Renal cortex interstitium (tissue), 11 donors: ENCODE measurements at regions not wholly inside any gene's neighbourhood (a gene's known extent, or its start where the extent isn't known, plus 50 kb on each side); places are given as distances from the start of the nearest gene placed in this dataset.
"Not testable (repeated sequence)": the region's sequence is repeated elsewhere in the genome, so short reads cannot be mapped to it uniquely, and the experiment has no call there.

Experiments
- DNase-seq, 11 donors: peaks; one replicate each; pipeline ENCODE4 v3.0.0-alpha.2; 2013; ENCODE audit warnings: low read depth in 9 of 11, low spot score in 4 of 11; ENCODE audit errors: extremely low read depth in 1 of 11

DNA sequence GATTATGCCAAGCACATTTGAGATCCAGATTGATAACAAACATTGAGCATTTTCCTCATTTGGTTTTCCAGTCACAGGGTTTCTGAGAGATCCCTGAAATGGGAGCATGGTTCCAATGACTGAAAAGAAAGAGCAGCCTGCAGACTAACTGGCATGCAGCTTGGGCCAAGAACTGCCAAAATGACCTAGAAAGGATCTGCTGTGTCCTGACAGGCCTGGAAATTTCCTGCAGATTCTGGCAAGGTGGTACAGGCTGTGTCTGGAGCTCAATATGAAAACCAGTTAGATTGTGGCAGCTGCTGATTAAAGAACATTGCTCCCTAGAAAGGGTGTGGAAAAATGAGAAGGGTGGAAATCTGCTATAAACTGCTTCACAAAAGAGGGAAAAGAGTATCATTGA lies 417.3 kb downstream of the IPO8 start:
- no peak for DNase-seq

DNA sequence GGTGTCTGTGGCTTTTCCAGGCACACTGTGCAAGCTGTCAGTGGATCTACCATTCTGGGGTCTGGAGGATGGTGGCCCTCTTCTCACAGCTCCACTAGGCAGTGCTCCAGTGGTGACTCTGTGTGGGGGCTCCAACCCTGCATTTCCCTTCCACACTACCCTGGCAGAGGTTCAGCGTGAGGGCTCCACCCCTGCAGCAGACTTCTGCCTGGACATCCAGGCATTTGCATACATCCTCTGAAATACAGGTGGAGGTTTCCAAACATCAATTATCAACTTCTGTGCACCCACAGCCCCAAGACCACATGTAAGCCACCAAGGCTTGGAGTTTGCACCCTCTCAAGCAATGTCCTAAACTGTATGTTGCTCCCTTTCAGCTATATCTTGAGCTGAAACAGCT lies 423.2 kb downstream of the IPO8 start:
- not testable (repeated sequence) for DNase-seq

GRCh38 chr12:30269496-30269895 lies 426.2 kb downstream of the IPO8 start:
- DNase-seq = peak in 1 of 11 donors; percentile 5

DNA sequence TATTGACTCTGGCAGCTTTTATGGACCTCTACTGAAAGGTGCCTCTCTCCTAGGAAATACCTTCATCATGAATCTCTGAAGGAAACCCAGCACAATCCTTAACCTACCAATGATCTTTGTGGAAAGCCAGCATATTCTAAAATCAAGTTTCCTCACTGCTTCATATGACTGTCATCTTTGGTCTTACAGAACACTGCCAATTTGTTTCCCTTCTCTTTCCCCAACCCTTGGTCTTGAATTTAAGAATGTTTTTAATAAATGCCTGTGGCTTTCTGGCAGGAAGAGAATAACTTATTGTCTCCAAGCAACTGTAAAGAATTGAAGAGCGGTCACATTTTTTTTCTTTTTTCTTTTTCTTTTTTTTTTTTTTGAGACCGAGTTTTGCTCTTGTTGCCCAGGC lies 427.6 kb downstream of the IPO8 start:
- DNase-seq = no peak

- no peak for DNase-seq
Measured at GRCh38 chr12:30263434-30263833, 432.2 kb downstream of the IPO8 start.

DNA sequence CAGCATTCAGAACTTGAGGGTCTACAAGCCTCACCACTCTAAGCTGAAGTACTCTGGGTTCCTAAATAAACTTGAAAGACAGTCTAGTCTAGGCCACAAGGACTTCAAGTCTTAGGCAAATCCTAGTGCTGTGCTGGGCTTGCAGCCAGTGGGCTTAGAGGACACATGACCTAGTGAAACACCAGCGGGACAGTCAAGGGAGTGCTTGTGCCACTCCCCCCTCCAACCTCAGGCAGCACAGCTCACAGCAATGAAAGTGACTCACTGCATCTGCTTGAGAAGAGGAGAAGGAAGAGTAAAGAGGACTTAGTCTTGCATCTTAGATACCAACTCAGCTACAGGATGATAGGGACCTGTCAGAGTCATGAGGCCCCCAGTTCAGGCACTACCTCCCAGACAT lies 438.1 kb downstream of the IPO8 start:
- DNase-seq = no peak

GRCh38 chr12:30251546-30251945 lies 444.1 kb downstream of the IPO8 start:
- no peak for DNase-seq

DNA sequence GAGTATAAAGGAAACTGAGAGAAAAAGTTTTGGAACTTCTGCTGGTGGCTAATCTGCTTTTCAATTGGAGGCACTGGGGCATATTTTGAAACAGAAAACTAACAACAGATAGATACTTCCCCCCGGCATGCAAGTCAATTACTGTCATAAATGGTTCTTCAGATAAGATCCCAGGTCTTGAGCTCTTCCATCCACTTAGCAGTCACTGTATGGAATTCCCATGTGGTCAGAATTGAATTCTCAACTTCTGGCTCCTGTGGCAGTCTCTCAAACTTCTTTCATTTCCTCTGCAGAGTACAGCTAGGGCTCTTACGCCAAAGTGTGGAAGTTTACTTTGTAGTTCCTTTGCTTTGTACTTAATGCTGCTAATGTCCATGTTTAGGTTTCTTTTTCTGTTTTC lies 452.2 kb downstream of the IPO8 start:
- no peak for DNase-seq

- no peak for DNase-seq
Measured at GRCh38 chr12:30219047-30219446, 435.3 kb upstream of the TMTC1 start.

GRCh38 chr12:30218073-30218472 lies 434.3 kb upstream of the TMTC1 start:
- no peak for DNase-seq

DNA sequence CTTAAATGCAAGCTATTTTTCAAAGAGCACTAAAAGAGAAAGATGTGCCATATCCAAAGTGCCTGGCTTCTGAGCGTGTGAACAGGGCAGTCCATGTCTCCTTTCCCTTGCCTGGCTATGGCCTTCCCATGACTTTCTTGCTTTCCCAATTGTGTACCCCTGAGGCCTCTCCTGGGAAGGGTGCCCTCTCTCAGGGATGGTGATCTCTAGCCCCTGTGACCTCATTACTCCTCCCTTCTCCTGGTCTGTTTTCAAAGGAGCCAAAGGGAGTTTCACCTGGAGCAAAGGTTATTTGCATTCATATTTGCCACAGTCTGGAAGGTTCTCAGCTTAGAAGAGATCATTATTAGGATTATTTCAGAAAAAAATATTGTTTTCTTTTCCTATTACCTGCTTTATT lies 429.4 kb upstream of the TMTC1 start:
- no peak for DNase-seq

DNA sequence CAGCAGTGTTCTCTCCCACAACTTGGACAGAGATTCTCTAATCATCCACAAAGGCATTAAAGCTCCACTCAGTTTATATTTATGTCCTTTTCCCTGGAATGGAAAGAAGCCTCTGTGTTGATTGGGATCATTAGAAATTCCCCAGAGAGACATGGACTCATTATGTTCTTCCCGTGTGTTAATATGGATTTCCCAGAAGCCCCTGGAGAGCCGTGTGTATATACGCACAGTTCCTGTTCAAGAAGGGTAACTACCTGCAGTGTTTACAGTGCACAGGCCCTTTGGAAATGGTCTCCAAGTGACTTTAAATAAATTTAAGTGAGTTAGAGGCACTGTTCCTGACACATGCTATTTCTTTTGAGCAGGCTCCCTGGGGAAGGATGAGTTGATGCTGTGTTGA lies 428.0 kb upstream of the TMTC1 start:
- DNase-seq = no peak

DNA sequence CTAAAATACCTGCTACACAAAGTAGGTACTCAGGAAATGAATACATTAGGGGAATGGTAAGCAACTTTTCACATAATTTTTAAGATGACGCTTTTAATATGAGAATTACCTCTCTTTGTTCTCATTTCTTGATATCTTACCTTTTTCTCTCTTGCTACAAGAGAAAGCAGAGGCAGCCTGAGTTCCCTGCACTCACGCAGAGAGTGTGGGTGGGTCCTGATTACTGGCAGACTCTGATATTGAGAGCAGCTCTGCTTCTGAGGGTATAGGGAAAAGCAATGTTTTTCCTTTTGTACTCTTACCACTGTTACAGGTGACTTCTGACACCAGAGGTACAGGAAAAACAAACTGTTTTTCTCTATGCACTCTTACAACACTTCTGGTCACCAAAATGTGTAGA lies 420.2 kb upstream of the TMTC1 start:
- DNase-seq = no peak

DNA sequence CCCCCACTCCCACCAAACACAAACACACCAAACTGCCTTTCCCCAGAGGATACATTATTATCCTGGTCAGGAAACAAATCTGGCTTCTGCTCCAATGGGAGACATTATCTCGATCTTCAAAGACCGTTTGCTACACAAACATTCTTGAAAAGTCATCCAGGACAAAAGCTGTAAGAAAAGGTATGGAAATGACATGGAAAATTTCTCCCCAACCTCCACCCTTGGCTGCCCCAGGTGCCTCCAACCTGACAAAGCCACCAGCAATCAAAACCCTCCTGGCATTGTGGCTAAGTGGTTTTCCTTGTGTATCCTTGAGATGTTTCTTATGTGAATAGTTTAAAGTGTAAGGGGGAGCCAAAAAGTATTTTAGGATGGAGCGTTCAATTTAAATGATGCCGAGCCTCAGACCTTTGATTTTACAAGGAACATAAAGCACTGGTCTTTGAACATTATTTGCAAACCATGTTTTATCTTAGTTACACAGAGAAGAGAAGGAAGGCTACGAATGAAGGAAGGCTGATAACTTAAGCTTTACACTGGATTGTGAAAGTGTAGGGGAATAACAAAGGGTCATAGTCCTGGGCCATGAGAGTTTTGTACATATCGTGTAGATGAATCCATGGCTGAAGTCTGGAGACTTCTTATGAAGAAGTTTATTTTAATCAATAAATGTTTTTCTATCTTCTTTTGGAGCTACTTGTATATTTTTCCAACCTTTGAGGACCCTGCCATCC lies 418.9 kb upstream of the TMTC1 start:
- no peak for DNase-seq

DNA sequence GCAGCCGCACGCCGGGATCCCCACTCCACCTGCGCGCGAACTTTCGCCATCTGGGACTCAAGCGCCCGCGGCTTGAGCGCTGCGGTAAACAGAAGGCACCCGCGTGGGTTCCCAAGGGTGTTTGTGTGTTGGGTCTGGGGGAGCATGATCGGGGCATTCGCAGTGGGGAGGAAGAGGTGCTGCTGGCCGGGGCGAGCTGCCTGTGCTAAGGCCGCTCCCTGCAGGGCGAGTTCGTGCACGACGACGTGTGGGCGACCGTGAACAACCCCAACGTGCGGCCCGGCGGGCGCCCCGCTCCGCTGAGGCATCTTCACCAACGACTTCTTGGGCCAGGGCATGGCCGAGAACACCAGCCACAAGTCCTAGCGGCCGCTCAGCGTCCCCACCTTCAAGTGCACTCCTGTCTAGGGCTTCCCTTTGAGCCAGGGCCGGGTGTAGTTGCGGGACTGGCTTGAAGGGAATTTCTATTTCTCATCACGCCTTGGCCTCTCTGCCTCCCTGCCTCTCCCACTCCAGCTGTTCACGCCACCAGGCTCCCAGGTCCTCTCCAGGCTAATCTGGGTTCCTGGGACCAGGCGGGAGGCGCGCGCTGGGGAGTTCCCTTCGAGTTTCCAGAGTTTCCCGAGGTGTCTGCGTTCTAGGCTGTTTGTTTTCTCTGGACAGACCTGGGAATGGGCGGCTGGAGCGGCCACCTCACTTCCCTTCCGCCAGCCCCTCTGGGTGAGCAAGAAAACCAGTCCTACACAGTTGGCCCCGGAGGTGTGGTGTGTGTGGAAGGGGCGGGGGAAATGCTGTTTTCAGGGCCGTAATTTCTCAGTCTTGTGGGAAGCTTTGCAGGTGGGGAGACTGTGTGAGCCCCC lies 417.8 kb upstream of the TMTC1 start:
- no peak for DNase-seq

- no peak for DNase-seq
Measured at GRCh38 chr12:30200864-30201263, 417.1 kb upstream of the TMTC1 start.

- no peak for DNase-seq
Measured at GRCh38 chr12:30197392-30198057, 413.8 kb upstream of the TMTC1 start.

DNA sequence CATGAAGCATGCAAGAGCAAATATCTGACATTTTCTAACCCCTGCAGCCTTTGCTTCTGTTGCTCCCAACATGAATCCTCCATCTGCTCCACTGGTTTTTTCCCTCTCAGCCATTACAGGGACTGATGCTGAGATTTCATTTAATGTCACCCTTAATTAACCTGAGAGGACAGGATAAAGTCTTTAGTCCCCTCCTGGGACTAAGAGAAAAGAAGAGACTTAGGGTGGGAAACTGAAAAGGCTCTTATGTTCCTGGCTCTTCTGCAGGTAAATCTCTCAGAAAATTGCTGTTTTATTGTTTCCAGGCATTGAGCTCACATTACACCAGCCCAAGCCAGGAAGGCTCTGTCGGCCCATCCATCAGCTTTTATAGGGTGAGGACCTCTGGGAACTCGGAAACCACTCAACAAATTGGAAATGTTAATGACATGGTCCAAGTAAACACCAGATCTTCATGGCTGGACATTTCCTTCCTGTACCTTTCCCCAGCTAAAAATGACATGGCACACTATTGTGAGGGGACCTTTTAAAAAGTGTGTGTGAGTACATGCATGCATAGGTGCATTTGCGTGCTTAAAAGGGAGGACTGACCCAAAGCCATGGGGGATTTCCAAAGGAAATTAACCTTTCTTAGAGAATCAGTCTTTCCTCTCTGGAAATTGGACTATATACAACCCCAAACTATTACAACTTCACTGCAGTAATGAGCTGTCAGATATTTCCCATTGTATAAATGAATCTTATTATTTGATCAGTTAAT lies 408.1 kb upstream of the TMTC1 start:
- peak; percentile 23 to 76 (median 54) for DNase-seq

DNA sequence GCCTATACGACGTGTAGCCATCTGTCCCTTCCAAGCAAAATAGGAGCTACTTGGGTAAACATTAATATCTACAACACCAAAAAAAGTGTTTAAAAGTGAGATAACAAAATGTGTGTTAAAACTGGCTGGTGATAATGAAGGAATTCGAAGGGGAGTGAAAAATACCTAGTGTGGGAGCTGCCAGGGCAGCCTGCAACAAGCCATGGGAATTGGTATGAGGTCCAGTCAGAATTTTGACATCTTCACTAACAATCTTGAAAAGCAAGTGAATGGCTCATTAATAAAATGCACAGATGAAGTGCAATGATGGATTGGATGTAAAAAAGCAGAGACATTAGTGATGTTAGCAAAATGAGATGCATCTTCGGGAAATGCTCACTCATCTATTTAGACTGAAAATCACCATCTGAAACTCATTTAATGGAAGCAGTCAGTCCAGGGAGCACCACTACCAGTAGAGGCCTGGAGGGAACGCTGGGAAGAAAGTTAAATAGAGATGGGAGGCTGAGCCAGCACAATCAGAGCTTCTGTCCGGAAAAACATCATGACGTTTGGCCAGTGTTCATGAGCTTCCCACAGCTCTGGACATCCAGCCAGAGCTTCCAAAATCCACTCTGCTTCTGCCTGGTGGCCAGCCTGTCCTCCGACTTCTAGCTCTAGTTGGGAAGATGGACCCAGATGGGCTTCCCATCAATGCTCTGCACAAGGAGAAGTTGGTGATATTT lies 405.0 kb upstream of the TMTC1 start:
- no peak for DNase-seq
